HAP-1 (cell line): ENCODE measurements at regions not wholly inside any gene's neighbourhood (a gene's known extent, or its start where the extent isn't known, plus 50 kb on each side); places are given as distances from the start of the nearest gene placed in this dataset.

ENCODE experiments used
- DNase-seq, 2 experiments: peaks; one replicate each; pipeline ENCODE4 v3.0.0-alpha.2; 2016 to 2020; ENCODE audit warnings: low spot score in 2 of 2
- H3K27me3 ChIP-seq: fragments of 250-450 bp; sonication (Bioruptor Pico); 2 replicates; pipeline ENCODE4 v1.5.1; 2020; ENCODE audit warnings: low read depth, mild to moderate bottlenecking, moderate library complexity
- H3K36me3 ChIP-seq: fragments of 250-450 bp; sonication (Bioruptor Pico); replicated peaks from 2 replicates; pipeline ENCODE4 v1.5.1; 2020; ENCODE audit warnings: mild to moderate bottlenecking
- H3K4me1 ChIP-seq: fragments of 250-450 bp; sonication (Bioruptor Pico); 2 replicates; pipeline ENCODE4 v1.5.1; 2020; ENCODE audit warnings: mild to moderate bottlenecking
- H3K4me3 ChIP-seq: fragments of 250-450 bp; sonication (Bioruptor Pico); 2 replicates; pipeline ENCODE4 v1.5.1; 2020; ENCODE audit warnings: mild to moderate bottlenecking, moderate library complexity
- H3K9me3 ChIP-seq: fragments of 250-450 bp; sonication (Bioruptor Pico); 2 replicates; pipeline ENCODE4 v1.5.1; 2020; ENCODE audit warnings: mild to moderate bottlenecking, moderate library complexity
- in situ Hi-C: fragments of 300-500 bp; cut with MboI; formaldehyde crosslinking; loops from 3 replicates; pipeline ENCODE4 v1.14.3; 2020; ENCODE audit warnings: low sequenced_read_pairs, inconsistent platforms, mixed read lengths

DNA sequence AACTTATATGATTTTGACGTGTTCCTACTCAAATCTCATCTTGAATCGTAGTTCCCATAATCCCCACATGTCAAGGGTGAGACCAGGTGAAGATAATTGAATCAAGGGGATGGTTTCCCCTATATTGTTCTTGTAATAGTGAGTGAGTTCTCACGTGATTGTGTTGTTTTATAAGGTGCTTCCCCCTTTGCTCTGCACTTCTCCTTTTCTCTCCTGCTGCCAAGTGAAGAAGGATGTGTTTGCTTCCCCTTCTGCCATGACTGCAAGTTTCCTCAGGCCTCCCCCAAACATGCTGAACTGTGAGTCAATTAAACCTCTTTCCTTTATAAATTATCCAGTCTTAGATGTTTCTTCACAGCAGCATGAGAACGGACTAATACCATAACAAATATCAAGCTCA, 83.2 kb downstream of the MANEA start:
- Histone ChIP-seq H3K4me1 (no peaks in the 10 kb centered on the region), H3K4me3 (no peak overlapping the region), H3K27me3 (no peaks in the 10 kb centered on the region), H3K9me3 (no peaks in the 10 kb centered on the region), H3K36me3 (no peaks in the 10 kb centered on the region)
- DNase-seq = no peak
- in situ Hi-C loops = no loop called here

DNA sequence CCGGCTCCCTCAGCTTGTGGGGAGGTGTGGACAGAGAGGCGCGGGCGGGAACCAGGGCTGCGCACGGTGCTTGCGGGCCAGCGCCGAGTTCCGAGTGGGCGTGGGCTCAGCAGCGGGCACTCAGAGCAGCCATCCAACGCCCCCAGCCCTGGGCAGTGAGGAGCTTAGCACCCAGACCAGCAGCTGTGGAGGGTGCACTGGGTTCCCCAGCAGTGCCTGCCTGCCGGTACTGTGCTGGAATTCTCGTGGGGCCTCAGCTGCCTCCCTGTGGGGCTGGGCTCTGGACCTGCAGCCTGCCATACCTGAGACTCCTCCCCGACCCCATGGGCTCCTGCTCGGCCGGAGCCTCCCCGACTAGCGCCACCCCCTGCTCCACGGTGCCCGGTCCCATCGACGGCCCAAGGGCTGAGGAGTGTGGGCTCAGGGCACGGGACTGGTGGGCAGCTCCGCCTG, 92.7 kb downstream of the MANEA start:
- Histone ChIP-seq H3K27me3 (no peaks in the 10 kb centered on the region), H3K9me3 (no peaks in the 10 kb centered on the region), H3K4me1 (no peaks in the 10 kb centered on the region), H3K36me3 (no peaks in the 10 kb centered on the region), H3K4me3 (no peak overlapping the region)
- no peak for DNase-seq
- in situ Hi-C loops = no loop called here

DNA sequence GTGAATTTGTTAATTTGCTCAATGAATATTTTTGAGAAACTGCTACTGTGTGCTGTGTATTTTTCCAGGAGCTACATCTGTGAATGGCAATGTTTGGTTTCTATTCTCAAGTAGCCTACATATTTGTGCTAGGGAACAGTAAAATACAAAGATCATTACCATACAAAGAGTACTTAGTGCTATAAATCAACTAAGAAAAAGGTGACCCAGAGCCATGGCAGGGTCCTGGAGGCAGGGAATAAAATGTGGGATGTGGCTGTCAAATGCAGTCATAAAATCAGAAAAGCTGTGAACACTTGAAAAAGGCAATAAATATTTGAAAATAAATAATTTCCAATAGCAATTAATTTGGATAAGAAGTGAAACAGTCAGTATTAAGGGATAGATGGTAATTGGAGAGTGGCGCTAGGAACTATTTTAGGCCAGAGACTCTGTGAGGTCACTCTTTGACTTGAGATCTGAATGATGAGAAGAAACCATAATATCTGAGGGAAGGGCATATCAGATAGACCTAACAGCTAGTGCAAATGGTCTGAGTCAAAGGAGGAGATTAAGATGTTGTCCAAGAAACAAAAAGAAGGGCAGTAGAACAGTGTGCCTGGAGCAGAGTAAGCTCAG, 98.8 kb downstream of the MANEA start:
- DNase-seq = no peak
- no peaks in the 10 kb centered on the region for H3K27me3 ChIP-seq
- no peak overlapping the region for H3K4me3 ChIP-seq
- H3K4me1 ChIP-seq = no peaks in the 10 kb centered on the region
- in situ Hi-C loops = no loop called here
- H3K36me3 ChIP-seq = no peaks in the 10 kb centered on the region
- H3K9me3 ChIP-seq = no peaks in the 10 kb centered on the region

DNA sequence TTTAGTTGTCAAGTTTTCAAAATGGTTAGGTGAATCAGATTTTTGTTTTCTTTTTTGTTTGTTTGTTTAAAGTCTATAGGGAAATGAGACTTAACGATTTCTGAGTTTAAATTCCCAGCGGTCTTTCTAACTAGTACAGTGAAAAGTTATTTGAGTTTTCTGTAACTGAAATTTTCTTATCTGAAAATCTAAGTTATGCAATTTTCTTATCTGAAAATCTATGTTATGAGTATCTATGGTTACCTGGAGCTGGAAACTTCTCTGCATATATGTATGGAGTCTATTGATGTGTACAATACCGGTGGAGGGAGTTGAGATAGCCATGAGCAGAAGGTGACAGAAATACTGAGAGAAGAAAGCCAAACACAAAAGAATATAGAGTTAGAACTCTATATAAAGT, 102.6 kb downstream of the MANEA start:
- no peak overlapping the region for H3K4me3 ChIP-seq
- no peaks in the 10 kb centered on the region for H3K36me3 ChIP-seq
- DNase-seq = no peak
- no peaks in the 10 kb centered on the region for H3K9me3 ChIP-seq
- H3K4me1 ChIP-seq = no peaks in the 10 kb centered on the region
- in situ Hi-C loops = no loop called here
- no peaks in the 10 kb centered on the region for H3K27me3 ChIP-seq

DNA sequence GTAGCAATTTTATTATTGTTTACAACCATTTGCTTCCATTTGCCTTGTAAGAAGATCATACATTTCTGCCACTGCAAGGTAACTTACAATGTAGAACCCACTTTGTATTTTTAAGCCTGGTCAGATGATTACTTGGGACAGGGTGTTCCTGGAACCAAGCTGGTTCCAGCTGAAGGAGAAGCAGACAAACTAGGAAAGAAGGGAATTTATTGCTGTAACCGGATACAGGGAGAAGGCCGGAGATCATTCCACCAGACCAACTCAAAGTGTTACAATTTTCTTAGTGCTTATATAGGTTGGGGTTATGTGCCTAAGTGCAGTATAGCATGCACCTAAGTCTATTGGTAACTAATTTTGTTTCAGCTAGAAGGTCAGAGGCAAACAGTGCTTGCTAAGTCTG, 104.4 kb downstream of the MANEA start:
- DNase-seq = no peak
- Histone ChIP-seq H3K4me1 (peaks cover 7% of the 10 kb centered on the region), H3K36me3 (no peaks in the 10 kb centered on the region), H3K9me3 (no peaks in the 10 kb centered on the region), H3K4me3 (no peak overlapping the region), H3K27me3 (no peaks in the 10 kb centered on the region)
- in situ Hi-C loops = no loop called here

DNA sequence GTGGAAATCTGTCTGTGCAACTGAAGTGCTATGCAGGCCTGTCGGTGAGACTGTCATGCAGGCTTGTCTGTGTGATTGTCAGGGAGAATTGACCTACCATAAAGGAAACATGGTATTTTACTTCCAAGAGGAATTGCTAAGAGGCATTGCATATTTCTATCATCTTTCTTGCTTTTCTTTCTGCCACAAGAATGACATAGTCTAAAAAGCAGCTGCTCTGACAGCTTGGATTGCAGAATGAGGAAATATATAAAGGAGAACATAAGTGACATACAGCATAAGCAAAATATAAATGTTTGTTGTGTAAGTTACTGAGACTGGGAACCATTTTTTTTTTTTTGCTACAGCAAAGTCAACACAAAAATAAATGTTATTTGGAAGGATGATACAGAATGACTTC, 105.1 kb downstream of the MANEA start:
- Histone ChIP-seq H3K27me3 (no peaks in the 10 kb centered on the region), H3K4me3 (no peak overlapping the region), H3K9me3 (no peaks in the 10 kb centered on the region), H3K36me3 (no peaks in the 10 kb centered on the region), H3K4me1 (peaks cover 7% of the 10 kb centered on the region)
- in situ Hi-C loops = no loop called here
- DNase-seq = no peak

DNA sequence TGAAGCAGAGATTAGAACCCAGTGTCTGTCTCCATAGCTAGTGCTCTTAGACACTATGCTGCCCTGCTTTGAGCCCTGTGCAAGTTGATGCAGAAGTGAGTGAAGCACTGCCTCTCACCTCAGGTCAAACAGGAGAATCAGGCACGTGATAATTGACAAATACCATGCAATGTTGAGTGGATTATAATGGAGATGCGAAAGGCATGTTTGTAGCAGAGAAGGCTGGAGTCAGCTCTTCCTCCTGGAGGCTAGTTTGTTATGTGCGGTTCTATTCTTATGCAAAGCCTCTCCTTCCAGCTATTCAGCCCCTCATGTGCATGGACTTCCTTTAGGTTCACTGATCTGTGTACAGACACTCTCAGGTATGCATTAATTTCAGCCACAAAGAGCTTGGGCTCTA, 108.5 kb downstream of the MANEA start:
- peak; percentile 39 to 74 for DNase-seq
- no peaks in the 10 kb centered on the region for H3K36me3 ChIP-seq

DNA sequence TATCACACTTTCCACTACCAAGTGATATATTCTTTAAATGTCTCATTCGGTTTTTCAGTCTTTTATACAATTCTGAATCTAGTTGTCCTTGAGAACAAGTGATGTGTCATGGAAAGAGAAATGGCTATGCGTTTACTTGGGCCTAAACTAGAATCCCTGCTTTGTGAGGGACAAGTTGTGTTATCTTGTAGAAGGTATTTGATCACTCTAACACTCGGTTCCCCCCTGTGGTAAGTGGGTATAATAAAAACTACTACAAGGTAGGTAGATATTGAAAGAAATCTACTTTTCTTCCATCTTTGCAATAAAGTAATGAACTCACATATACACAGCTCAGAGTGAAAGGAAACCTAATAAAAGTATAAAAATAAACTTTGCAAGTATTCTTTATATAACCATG, 108.9 kb downstream of the MANEA start:
- Histone ChIP-seq H3K4me1 (peaks cover 7% of the 10 kb centered on the region), H3K27me3 (no peaks in the 10 kb centered on the region), H3K4me3 (no peak overlapping the region), H3K9me3 (no peaks in the 10 kb centered on the region), H3K36me3 (no peaks in the 10 kb centered on the region)
- DNase-seq = no peak
- in situ Hi-C loops = no loop called here

More for the DNA sequence above, 108.5 kb downstream of the MANEA start:
- peaks cover 7% of the 10 kb centered on the region for H3K4me1 ChIP-seq
- in situ Hi-C loops = no loop called here
- H3K4me3 ChIP-seq = no peak overlapping the region
- no peaks in the 10 kb centered on the region for H3K9me3 ChIP-seq
- no peaks in the 10 kb centered on the region for H3K27me3 ChIP-seq

DNA sequence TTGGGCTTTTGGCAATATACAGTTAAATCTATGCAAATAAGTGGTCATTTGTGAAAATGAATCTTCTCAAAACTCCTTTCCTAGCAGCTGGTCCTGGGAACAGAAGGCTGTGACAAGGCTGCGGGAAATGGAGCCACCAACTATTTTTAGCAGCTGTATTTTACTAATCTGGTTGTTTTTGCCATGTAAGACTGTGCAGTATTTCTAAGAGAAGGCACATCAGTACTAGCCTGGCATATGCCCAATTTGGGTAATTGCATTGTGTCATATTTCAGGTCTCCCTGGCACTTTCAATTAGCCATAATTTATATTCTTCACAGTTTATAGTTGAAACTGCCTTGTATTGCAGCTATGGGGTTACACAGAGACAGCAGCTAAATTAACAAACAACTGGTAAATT, 109.6 kb downstream of the MANEA start:
- in situ Hi-C loops = no loop called here
- no peaks in the 10 kb centered on the region for H3K36me3 ChIP-seq
- no peaks in the 10 kb centered on the region for H3K27me3 ChIP-seq
- peaks cover 7% of the 10 kb centered on the region for H3K4me1 ChIP-seq
- no peaks in the 10 kb centered on the region for H3K9me3 ChIP-seq
- no peak overlapping the region for H3K4me3 ChIP-seq
- no peak for DNase-seq

DNA sequence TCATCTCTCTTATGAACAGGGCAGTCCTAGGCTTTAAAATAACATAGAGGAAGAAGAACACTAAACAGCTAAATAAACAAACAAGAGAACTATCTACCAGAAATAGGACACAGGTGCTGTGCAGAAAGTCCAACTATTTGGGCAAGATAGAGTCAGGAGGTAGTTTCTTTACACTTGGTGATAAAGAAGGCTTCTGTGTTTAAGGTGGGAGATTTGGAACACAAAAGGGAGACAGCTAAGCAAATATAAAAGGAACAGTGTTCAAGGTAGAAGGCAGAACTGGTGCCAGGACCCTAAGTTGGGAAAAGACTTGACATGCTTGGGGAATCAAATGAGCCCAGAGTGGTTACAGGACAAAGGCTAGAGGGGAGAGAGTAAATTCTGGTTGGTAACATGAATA, 110.5 kb downstream of the MANEA start:
- Histone ChIP-seq H3K9me3 (no peaks in the 10 kb centered on the region), H3K4me1 (peaks cover 7% of the 10 kb centered on the region), H3K4me3 (no peak overlapping the region), H3K27me3 (no peaks in the 10 kb centered on the region), H3K36me3 (no peaks in the 10 kb centered on the region)
- in situ Hi-C loops = no loop called here
- no peak for DNase-seq

DNA sequence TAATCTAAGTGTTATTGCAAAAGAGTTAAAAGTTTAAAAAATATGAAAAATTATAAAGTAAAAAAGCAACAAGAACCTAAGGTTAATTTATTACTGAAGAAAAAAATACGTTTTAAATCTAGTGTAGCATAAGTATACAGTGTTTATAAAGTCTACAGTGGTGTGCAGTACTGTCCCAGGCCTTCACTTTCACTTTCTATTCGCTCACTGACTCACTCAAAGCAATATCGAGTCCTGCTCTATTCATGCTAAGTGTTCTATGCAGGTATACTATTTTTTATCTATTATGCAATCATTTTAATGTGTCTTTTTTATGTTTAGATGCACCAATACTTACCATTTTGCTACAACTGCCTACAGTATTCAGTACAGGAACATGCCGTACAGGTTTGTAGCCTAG, 113.0 kb downstream of the MANEA start:
- H3K27me3 ChIP-seq = no peaks in the 10 kb centered on the region
- no peak for DNase-seq

DNA sequence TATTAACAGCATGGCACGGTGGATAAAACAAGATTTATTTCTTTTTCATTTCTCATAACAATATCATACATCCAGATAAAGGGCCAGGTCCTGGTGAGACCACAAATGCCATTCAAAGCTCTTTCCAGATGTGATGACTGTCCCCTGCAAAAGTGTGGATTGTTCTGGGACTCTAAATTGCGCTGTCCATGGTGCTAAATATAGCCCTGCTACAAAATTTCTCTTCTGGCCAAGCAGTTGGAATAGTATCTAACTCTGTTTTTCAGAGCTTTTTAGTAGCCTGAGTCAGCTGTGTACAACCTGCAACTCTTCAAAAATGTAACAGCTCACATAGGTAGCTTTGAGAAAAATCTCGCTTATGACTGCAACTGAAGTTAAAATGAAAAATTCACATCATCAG, 115.8 kb downstream of the MANEA start:
- H3K27me3 ChIP-seq = no peaks in the 10 kb centered on the region
- no peaks in the 10 kb centered on the region for H3K36me3 ChIP-seq
- H3K4me1 ChIP-seq = no peaks in the 10 kb centered on the region
- no peak overlapping the region for H3K4me3 ChIP-seq
- peak in 1 of 2 experiments; percentile 27 for DNase-seq
- H3K9me3 ChIP-seq = no peaks in the 10 kb centered on the region
- in situ Hi-C loops = no loop called here

More for the DNA sequence above, 113.0 kb downstream of the MANEA start:
- H3K36me3 ChIP-seq = no peaks in the 10 kb centered on the region
- no peaks in the 10 kb centered on the region for H3K9me3 ChIP-seq
- peaks cover 7% of the 10 kb centered on the region for H3K4me1 ChIP-seq
- in situ Hi-C loops = no loop called here
- H3K4me3 ChIP-seq = no peak overlapping the region

DNA sequence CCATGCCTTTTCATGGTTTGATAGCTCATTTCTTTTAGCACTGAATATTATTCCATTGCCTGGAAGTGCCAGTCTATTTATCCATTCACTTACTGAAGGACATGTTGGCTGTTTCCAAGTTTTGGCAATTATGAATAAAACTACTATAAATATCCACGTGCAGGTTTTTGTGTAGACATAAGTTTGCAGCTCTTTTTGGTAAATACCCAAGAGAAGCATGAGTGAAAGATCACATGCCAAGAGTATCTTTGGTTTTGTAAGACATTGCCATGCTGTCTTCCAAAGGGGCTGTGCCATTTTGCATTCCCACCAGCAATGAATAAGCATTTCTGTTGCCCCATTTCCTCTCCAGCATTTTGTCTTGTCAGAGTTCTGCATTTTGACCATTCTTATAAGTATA, 120.9 kb downstream of the MANEA start:
- Histone ChIP-seq H3K9me3 (no peaks in the 10 kb centered on the region), H3K4me1 (no peaks in the 10 kb centered on the region), H3K36me3 (no peaks in the 10 kb centered on the region), H3K4me3 (no peak overlapping the region), H3K27me3 (no peaks in the 10 kb centered on the region)
- no peak for DNase-seq
- in situ Hi-C loops = no loop called here

DNA sequence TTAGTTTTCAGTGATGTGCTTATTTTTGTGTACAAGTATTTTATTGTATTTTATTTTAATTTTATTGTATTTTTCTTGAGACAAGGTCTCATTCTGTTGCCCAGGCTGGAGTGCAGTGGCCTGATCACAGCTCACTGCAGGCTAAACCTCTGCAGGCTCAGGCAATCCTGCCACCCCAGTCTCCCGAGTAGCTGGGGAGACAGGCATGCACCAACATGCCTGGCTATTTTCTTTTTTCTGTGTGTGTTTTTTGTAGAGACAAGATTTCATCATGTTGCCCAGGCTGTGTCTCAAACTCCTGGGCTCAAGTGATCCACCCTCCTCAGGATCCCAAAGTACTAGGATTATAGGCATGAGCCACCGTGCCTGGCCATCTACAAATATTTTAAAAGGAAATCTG, 146.3 kb downstream of the MANEA start:
- Histone ChIP-seq H3K9me3 (no peaks in the 10 kb centered on the region), H3K4me1 (no peaks in the 10 kb centered on the region), H3K27me3 (no peaks in the 10 kb centered on the region), H3K36me3 (no peaks in the 10 kb centered on the region), H3K4me3 (no peak overlapping the region)
- no peak for DNase-seq
- in situ Hi-C loops = no loop called here

DNA sequence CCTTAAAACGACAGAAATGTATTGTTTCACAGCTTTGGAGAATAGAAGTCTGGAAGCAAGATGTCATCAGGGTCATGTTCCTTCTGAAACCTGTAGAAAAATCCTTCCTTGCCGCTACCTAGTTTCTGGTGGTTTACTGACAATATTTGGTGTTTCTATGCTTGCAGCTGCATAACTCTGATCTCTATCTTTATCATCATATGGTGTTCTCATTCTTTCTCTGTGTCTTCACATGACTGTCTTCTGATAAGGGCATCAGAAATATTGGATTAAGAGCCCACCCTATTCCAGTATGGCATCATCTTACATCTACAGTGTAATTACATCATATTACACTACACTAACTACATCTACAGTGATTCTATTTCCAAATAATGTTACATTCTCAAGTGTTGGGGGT, 148.0 kb downstream of the MANEA start:
- no peaks in the 10 kb centered on the region for H3K36me3 ChIP-seq
- no peak for DNase-seq
- no peaks in the 10 kb centered on the region for H3K27me3 ChIP-seq
- in situ Hi-C loops = no loop called here
- no peaks in the 10 kb centered on the region for H3K4me1 ChIP-seq
- H3K9me3 ChIP-seq = no peaks in the 10 kb centered on the region
- no peak overlapping the region for H3K4me3 ChIP-seq
